GM19025 (cell line): ENCODE measurements at regions not wholly inside any gene's neighbourhood (a gene's known extent, or its start where the extent isn't known, plus 50 kb on each side); places are given as distances from the start of the nearest gene placed in this dataset.

ENCODE experiments used
- ATAC-seq: cut with Tn5 transposase; IDR thresholded peaks from one replicate; pipeline ENCODE4 v1.9.1; 2021; ENCODE audit warnings: mild to moderate bottlenecking, low read depth, moderate library complexity; ENCODE audit not compliant: unreplicated experiment

DNA sequence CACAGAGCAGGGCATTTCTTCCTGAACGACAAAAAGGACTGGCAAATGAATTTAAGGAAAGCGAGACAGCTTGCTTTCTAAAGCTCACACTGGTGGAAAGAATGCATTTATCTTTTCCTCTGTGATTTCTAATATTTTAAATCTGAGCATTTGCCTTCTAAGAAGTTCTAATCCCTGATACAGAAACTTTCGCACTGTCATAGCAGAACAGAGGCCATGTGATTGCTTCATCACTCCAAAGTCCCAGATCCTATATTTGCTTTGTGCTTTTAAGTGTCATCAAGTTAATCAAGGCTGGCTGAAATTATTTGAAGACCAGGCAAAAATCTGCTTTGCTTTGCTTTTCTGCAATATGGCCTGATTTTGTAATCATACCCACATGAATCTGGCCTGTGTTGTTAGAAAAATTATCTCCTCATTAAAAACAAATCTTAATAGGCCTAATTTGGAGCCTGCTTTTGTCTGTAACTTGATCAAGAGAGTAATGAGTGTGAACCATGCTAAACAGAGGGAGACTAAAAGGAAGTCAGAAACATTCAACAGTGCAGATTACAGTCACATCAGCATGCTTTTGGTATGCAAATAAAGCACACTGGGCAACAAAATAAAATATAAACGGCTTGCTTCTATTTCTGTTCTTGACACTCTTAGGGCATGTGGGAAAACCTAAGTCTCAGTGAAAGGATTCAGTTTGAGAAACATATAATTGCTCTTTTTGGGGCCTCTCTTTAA lies 178.2 kb upstream of the ADAMTS9 start:
- ATAC-seq = no peak

DNA sequence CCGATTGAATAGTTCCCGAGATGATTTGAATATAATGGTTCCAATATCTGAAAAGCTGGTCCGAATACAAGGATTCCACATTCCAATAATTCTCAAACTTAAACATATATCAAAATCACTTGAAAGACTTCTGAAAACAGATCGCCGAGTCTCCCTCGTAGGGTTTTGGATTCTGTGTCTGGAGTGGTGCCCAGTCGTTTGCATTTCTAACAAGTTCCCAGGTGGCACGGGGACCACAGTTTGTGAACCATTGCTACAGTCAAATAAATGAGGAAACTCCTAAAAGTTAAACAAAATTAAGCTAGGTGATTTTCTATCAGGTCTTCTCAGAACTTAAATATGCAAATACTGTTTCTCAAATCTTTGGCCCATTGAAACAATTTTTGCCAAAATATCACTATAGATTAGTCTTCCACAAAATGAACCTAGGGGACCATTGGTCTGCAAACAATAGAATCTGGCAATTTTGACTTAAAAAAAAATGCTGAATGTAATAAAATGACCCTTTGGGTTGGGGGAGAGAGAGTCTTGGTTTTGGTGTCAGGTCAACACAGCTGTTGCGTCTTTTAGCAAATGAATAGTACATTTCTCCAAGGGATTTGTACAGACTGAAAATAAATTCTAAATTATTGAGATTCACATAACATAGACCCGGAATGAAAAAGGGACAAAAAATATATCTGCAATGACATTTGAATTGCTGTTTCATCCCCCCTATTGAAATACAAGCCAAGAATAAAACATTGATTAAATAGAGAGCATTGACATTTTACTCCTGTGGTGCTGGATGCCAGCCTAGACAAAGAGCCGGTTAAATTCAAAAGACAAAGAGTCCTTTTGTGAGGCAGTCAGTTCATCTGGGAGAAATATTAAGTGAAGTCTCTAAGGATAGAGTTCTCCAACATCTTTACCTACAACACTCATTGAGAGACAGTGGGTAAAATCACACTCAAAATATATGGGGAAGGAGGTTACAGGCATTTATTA lies 175.7 kb upstream of the ADAMTS9 start:
- no peak for ATAC-seq

DNA sequence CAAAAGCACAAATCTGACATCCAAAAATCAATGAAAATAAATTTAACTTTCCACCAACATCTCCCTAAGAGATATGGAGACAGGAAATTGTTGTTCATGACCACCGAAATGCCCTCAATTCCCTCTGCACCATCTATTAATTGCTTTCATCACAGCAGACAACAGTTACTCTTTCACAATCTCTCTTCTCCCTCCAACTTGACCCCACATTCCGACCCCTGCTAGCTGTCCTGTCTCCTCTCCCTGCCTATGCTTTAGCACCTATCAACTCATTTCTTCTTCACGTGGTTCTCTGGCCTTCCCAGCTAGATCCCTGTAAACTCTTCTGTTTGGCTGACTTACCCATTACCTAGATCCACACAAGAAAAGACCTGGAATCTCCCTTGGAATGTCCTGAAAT lies 173.9 kb upstream of the ADAMTS9 start:
- no peak for ATAC-seq

DNA sequence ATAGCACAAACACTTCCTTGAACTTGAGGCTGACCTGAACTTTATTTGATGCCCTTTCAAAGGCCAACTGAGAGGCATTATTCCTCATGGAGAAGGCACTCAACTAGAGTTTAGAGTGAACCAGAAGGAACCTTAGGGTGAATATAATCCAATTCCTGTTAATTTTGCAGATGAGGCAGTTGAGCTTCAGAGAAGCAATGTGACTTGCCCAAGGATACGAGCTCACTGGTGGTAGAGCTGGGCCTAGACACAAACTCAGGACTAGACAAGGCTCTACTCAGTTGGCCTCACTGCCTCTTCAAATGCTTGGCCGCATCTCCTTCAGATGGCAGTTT lies 172.7 kb upstream of the ADAMTS9 start:
- no peak for ATAC-seq

DNA sequence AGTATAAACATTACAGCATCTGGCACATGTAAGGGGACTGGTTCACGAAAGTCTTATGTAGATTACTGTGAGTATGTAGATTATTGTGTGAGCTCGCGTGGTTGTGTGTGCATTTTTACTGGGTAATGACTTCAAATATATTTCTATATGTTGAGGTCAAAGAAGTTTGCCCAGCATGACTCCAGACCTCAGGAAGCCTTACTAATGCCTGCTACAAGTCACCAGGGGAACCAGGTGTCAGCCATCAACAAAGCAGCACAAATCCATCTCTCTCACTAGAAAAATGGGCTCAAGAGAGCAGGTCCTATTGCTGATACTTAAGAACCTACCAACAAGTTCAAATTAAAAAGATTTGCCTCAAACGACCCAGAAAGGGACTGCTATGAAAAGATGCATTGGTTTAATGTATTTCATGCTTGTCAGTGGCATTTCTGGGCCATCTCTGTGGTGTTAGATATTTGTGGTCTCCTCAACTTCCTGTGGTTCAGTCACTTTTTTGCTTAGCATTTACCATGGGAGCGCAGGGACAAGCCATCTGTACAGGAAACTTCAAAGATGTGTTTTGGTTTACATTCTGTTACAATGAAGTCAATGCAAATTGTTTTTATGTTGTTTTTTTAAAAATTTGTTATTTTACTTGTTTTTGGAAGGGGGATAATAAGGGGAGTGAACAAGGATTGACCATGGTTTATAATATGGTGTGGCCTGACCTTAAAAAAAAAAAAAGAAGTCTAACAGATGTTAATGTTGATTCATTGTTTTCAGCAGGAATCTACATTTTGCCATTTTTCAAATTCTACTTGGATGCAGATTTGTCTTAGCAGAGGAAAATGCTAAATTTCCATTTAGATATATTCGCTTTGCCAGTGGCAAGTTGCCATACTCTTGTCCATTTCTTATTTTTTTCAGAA lies 172.1 kb upstream of the ADAMTS9 start:
- ATAC-seq = no peak

DNA sequence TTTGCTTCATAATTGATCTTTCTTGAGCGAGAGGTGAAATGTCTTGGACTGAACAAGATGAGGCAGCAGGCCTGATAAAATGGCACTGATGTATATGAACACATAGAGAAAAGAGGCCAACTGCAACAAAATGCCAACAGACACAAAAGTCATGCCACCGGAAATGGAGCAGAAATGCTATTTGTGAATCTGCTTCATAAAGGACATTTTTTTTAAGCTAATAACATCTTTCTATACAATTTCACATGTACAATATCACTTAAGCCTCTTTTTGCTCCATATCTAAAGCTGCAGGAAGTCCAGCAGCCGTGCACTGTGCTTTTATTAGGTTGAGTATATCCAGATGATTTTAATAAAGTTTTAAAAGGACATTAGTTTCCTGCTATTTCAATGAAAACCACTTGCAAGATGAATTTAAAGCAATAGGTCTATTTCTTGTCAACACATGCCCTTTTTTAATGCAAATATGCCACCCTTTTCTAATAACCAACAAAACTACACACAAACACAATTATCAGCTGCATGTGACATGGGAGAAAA lies 169.2 kb upstream of the ADAMTS9 start:
- no peak for ATAC-seq

DNA sequence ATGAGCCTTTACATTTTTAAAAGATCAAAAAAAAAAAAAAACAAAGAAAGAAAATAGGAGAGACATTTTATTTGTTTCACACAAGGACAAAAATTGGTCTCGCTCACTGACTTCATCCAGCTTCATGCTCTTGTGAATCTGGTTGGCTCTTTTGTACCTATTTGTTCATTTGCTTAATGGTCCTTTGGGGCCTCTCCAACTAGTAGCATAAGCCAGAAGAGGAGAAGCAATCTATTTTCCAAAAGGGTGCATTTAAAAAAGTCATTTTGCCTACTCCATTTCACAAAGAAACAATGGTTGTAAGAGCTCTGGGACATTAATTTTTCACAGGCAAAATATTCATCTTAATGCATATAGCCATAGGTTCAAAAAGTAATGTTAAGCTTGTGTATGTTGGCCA lies 168.3 kb upstream of the ADAMTS9 start:
- ATAC-seq = no peak

DNA sequence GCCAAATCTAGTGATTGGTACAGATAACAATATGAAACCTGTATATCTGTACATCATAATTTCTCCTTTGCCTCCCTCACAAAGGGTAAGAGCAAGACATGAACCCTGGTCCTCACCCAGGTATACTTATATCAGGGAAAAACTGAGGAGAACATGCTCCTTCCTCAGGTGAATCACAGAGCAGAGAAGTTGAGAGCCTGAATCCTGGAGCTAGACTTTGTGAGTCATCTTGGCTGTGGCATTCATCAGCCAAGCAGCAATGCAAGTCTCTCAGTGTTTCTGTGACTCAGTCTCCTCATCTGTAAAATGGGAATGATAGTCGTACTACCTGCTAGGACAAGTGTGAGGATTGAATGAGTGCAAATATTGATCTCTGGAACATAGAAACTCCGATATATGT lies 165.7 kb upstream of the ADAMTS9 start:
- ATAC-seq = no peak

DNA sequence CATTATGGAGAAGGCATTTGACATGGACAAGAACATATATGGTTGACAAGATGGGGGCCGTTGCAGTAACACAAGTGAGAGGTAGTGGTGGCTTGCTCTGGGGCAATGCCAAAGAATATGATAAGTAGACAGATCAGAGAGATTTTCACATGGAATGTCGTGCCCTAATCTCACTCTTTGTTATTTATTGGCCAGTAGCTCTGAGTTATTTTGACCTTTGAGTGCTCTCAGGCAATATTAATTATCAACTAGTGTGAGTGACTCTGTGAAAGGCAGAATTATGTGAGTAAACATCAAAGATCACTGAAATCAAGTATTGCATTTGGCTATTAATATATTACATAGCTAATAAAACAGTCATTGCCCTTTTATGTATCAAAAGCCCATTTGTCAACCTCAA lies 164.9 kb upstream of the ADAMTS9 start:
- no peak for ATAC-seq

DNA sequence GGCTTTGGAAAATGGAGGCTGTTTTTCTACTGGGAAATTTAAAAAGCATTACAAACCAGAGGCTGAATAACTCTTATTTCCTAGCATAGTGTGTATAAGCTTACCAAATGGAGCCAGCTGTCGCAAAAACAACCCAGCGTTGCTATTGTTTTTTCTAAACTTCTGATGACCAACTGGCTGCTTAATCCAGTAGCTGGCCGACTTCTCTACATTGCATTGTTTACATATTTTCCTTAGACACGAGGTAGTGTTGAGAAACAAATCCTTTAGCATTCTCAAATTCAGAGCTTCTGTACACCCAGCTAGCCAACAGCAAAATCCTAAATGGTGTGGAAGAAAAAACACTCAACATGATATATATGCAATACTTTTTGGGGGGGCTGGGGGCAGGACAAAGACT lies 161.0 kb upstream of the ADAMTS9 start:
- no peak for ATAC-seq

DNA sequence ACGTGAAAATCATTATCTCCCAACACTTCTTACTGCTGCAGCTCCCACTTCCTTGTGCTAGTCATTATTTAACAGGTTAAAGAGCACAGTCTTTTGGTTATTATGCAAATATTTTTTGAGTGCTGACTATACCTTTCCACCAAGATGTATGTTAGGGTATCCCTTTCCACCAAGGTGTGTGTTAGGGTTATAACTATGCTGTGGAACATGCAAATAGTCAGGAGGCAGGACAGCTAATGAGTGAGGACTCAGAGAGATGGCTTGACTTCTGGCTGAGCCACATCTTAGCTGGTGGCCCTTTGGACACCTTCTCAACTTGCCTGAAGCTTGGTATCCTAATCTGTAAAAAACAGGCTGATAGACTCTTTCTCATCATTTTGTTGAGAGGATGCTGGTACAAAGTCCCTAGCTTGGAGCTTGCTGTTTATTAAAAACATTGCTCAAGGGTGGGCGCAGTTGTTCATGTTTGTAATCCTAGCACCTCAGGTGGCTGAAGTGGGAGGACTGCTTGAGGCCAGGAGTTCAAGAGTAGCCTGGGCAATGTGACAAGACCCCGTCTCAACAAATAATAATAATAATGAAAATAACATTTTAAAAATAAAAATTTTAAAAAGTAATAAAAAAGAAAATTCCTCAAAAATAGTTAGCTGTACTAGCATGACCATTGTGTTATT lies 160.5 kb upstream of the ADAMTS9 start:
- ATAC-seq = no peak

DNA sequence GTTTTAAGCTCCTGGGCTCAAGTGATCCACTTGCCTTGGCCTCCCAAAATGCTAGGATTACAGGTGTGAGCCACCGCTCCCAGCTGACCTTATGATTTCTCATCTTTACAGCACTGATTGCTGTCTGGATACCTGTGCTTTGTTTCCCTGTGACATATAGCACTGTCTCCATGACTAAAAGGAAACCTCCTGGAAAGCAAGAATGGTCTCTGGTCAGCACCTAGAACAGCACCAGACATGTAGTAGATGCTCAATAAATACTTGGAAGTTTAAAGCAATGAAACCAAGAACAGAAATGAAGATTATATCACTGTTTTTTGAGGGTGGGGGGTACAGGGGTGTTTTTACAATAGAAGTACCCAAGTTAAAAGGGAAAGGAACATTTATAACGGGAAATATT lies 156.8 kb upstream of the ADAMTS9 start:
- no peak for ATAC-seq

DNA sequence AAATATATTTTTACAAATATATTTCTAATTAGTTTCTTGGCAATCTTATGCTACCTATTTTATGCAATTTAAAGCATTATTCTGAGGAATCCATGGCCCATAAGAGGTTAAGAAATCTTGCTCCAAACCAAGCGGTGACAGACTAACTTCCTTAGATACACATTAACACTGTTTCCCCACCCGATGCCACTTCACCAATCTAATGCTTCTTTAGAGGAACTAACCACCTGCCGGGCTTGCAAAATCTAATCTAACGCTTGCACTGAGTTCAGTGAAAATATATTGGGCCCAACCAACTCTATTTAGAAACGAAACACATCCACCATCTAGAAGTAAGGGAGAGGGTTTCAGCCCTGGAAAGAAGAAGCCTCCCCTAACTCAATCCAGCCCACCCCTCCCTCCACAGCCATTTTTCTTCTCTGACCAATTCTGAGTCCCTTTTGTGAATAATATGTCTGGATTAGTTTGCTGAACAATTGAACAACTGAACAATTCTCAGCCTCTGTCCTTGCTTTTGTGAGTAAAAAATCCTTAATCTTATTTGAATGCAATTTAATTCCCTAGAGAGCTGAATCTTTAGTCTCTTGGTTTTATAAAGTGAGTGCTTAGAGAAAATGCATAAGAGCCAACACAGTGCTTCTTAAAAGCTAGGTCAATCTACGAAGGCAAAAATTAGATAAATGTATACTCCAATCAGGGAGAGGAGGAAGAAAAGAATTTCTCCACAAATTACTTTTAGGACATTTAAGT lies 150.4 kb upstream of the ADAMTS9 start:
- no peak for ATAC-seq

DNA sequence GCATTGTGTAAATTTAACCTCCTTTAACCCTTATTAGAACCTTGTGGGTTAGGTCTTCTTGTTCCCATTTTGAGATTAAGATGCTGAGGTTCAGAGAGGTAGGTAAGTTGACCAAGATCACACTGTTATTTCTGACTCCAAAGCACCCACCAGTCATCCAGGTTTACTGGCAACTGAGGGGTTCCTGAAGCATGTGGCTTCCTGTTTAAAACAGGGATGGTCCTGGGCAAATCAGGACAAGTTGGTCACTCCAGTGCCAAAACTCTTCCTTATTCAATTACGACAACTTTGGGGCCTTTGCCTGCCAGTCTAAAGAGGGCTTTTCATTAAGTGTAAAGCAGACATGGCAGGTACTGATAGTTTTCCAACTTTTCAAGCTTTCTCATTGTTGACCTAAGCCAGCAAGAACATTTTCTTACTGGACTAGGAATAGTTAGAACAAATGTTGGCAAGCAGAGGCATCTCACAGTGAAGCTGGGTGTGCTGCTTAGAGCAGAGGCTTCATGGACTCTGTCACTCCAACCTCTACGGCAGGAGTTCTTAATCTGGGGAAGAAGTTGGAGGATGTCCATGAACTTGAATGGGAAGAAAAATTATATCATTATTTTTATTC lies 149.4 kb upstream of the ADAMTS9 start:
- ATAC-seq = no peak

DNA sequence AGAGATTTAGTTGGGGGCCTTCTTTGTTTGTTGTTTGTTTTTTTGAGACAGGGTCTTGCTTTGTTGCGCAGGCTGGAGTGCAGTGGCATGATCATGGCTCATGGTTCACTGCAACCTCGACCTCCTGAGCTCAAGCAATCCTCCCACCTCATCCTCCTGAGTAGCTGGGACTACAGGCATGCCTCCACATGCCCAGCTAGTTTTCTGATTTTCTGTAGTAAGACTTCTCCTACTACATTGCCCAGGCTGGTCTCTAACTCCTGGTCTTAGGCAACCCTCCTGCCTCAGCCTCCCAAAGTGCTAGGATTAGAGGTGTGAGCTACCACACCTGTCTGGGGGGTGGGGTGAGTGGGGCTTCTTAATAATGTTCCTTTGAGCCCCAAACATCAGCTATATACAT lies 148.3 kb upstream of the ADAMTS9 start:
- no peak for ATAC-seq

DNA sequence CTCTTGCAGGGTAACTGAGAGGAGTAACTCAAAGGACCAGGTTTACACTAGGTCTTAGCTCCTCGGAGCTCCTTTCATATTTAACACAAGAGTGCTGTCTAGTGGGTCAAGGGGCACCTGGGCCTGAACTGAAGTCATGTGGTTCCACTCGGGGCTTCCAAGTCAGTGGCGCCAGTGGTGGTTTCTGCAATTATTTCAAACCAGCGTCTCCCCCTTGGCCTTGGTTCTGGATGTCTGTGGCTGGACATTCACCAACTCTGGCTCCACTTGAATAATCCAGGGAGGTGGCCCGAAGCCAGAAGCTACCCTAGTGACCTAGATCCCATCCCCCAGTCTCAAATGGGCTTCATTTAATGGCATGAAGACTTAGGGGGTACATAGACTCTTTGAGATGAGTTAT lies 144.3 kb upstream of the ADAMTS9 start:
- ATAC-seq = no peak

DNA sequence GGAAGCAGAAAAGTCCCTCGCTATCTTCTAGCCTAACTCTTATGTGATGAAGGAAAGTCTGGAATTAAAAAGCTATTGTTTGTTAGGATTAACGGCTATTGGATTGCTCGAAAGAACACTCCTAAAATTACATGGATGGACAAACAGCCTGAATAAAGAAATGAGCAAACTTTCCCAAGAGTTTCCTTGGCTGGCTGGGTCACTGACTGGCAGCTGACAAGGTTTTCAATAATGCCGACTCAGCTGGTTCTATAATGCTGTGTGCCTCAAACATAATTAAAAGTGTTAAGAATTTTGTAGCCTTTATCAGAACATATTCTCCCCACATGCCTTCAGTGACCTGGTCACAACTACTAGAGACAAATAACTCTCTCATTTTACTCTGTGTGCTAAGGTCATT lies 142.9 kb upstream of the ADAMTS9 start:
- ATAC-seq = no peak

DNA sequence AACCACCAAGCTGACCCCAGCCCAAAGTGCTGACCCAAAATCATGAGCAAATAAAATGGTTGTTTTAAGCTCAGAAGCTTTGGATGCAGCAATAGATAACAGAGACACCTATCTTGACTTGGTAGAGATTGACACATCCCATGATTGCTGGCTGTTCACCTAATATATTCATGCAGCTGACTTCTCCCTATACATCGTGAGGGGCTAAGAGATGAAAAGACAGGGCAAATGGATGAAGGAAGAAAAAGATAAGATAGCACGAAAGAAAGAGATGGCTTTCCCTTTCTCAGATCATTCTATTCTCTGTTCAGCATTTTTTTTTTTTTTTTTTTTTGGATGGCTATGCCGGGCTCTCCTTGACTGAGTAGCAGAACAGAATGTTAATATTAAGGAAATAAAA lies 141.5 kb upstream of the ADAMTS9 start:
- ATAC-seq = no peak

DNA sequence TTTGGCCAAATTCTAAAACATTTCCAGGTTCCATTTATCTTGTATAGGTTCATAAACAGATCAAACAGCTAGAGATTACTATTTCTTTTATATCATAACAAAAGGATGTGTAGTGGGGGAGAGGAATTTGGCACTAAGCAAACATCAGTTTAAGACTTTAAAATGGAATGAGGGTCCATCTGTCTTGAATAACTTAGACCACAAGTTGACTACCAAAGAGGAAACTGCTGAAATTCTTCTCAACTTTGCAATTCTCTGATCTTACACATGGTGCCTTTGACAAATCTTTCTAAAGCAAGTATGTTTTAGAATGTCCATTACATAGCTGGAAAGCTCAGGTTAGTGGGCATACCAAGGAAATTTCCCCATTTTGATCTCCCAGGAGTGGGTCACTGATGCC lies 140.5 kb upstream of the ADAMTS9 start:
- ATAC-seq = no peak
